ENCODE measurements at regions not wholly inside any gene's neighbourhood (a gene's known extent, or its start where the extent isn't known, plus 50 kb on each side); places are given as distances from the start of the nearest gene placed in this dataset.

DNA sequence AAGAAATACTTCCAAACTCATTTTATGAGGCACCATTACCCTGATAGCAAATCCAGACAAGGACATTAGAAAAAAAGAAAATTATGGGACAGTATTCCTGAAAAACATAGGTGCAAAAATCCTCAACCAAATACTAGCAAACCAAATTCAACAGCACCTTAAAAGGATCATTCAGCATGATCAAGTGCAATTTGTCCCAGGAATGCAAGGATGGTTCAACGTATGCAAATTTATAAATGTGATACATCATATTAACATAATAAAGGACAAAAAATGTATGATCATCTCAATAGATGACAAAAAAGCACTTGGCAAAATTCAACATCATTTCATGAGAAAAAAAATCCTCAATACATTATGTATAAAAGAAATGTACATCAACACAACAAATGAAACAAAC lies 162.9 kb downstream of the DUSP6 start:
- TF ChIP-seq, protein P1, sequence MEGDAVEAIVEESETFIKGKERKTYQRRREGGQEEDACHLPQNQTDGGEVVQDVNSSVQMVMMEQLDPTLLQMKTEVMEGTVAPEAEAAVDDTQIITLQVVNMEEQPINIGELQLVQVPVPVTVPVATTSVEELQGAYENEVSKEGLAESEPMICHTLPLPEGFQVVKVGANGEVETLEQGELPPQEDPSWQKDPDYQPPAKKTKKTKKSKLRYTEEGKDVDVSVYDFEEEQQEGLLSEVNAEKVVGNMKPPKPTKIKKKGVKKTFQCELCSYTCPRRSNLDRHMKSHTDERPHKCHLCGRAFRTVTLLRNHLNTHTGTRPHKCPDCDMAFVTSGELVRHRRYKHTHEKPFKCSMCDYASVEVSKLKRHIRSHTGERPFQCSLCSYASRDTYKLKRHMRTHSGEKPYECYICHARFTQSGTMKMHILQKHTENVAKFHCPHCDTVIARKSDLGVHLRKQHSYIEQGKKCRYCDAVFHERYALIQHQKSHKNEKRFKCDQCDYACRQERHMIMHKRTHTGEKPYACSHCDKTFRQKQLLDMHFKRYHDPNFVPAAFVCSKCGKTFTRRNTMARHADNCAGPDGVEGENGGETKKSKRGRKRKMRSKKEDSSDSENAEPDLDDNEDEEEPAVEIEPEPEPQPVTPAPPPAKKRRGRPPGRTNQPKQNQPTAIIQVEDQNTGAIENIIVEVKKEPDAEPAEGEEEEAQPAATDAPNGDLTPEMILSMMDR (IDR thresholded peaks at IDR 0.05) = no peak
- Histone ChIP-seq H3K79me2 (ENCODE audit: insufficient read depth, low read length) (no peaks in the 10 kb centered on the region), H3K4me1 (ENCODE audit: control insufficient read depth in 1 of 2, insufficient read depth in 2 of 2, low read length in 2 of 2) (peaks cover 10% of the 10 kb centered on the region in 2 donors), H3K27ac (ENCODE audit: low read depth in 1 of 2, low read length in 2 of 2) (no peak overlapping the region), H3K4me2 (replicated peaks; ENCODE audit: extremely low read depth, low read length, poor library complexity, severe bottlenecking) (no peak overlapping the region), H3K9me3 (replicated peaks in 1 of 2; ENCODE audit: control insufficient read depth in 1 of 2, insufficient read depth in 1 of 2, low read length in 2 of 2) (peaks cover 4 to 24% of the 10 kb centered on the region in 2 donors), H4K20me1 (ENCODE audit: insufficient read depth, low read length) (no peaks in the 10 kb centered on the region), H3K4me3 (replicated peaks in 1 of 3; ENCODE audit: low read depth in 2 of 3, low read length in 3 of 3) (no peak overlapping the region), H3K36me3 (replicated peaks in 1 of 2; ENCODE audit: control insufficient read depth in 1 of 2, insufficient read depth in 2 of 2, low read length in 2 of 2) (no peaks in the 10 kb centered on the region), H2AFZ (ENCODE audit: insufficient read depth, low read depth, low read length, poor library complexity, severe bottlenecking) (no peak overlapping the region), H3K27me3 (ENCODE audit: control insufficient read depth in 2 of 2, insufficient read depth in 2 of 2, low read length in 2 of 2) (no peaks in the 10 kb centered on the region), H3K9ac (ENCODE audit: insufficient read depth, low read length, poor library complexity, severe bottlenecking) (no peak overlapping the region)
- Mint-ChIP-seq H3K27me3 (ENCODE audit: low read depth in 3 of 3) (no peaks in the 10 kb centered on the region), H3K4me1 (peaks cover 16% of the 10 kb centered on the region), H3K4me3 (no peak overlapping the region), H3K9me3 (peaks cover 14 to 37% (median 19%) of the 10 kb centered on the region in 7 donors), H3K27ac (no peak overlapping the region), H3K36me3 (peaks cover 2 to 12% of the 10 kb centered on the region in 2 donors)
- intact Hi-C loops (cut with micrococcal nuclease) = no loop called here
- WGBS (ENCODE audit: insufficient coverage) = no CpG with 5 or more reads among the region's 1 CpG
- no peak for DNase-seq

DNA sequence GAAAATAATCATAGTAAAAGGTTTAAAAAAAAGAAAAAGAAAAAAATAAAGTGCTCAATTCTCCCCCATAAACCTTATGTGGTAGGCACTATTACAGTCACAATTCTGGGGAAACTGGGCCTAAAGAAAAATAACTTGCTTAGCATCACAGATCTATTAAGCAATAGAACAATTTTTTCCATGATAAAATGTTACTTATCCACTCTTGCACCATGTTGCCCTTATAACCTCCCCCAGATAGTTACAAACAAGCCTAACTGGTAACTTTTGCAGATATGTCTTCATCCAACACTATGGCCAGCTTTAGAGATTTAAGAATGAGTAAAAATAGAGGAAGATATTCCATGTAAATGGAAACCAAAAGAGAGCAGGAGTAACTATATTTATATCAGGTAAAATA lies 164.8 kb downstream of the DUSP6 start:
- peaks cover 14 to 37% (median 19%) of the 10 kb centered on the region in 7 donors for H3K9me3 Mint-ChIP-seq
- DNase-seq = no peak
- no peak overlapping the region for H3K9ac ChIP-seq (ENCODE audit: insufficient read depth, low read length, poor library complexity, severe bottlenecking)
- H3K4me2 ChIP-seq (replicated peaks; ENCODE audit: extremely low read depth, low read length, poor library complexity, severe bottlenecking) = no peak overlapping the region
- H3K27ac ChIP-seq (ENCODE audit: low read depth in 1 of 2, low read length in 2 of 2) = no peak overlapping the region
- intact Hi-C loops (cut with micrococcal nuclease) = no loop called here
- H3K27ac Mint-ChIP-seq = no peak overlapping the region
- H3K4me1 Mint-ChIP-seq = peaks cover 28% of the 10 kb centered on the region
- peaks cover 24 to 28% of the 10 kb centered on the region in 2 donors for H3K4me1 ChIP-seq (ENCODE audit: control insufficient read depth in 1 of 2, insufficient read depth in 2 of 2, low read length in 2 of 2)
- no peaks in the 10 kb centered on the region for H3K27me3 Mint-ChIP-seq (ENCODE audit: low read depth in 3 of 3)
- H3K9me3 ChIP-seq (replicated peaks in 1 of 2; ENCODE audit: control insufficient read depth in 1 of 2, insufficient read depth in 1 of 2, low read length in 2 of 2) = peaks cover 4 to 24% of the 10 kb centered on the region in 2 donors
- H3K36me3 ChIP-seq (replicated peaks in 1 of 2; ENCODE audit: control insufficient read depth in 1 of 2, insufficient read depth in 2 of 2, low read length in 2 of 2) = no peaks in the 10 kb centered on the region
- TF ChIP-seq, protein P1 (IDR thresholded peaks at IDR 0.05) = no peak
- no peaks in the 10 kb centered on the region for H3K27me3 ChIP-seq (ENCODE audit: control insufficient read depth in 2 of 2, insufficient read depth in 2 of 2, low read length in 2 of 2)
- no peaks in the 10 kb centered on the region for H4K20me1 ChIP-seq (ENCODE audit: insufficient read depth, low read length)
- H3K79me2 ChIP-seq (ENCODE audit: insufficient read depth, low read length) = no peaks in the 10 kb centered on the region
- H3K4me3 Mint-ChIP-seq = no peak overlapping the region
- H3K36me3 Mint-ChIP-seq = peaks cover 3 to 12% of the 10 kb centered on the region in 2 donors
- no peak overlapping the region for H3K4me3 ChIP-seq (replicated peaks in 1 of 3; ENCODE audit: low read depth in 2 of 3, low read length in 3 of 3)
- H2AFZ ChIP-seq (ENCODE audit: insufficient read depth, low read depth, low read length, poor library complexity, severe bottlenecking) = no peak overlapping the region

Data from CD14-positive monocyte (primary cell).